Liver (tissue), 3 donors: ENCODE measurements at regions not wholly inside any gene's neighbourhood (a gene's known extent, or its start where the extent isn't known, plus 50 kb on each side); places are given as distances from the start of the nearest gene placed in this dataset.

Source experiments
- HNF4G ChIP-seq: IDR thresholded peaks from 2 replicates; pipeline ENCODE4 v1.6.1; 2016; ENCODE audit warnings: antibody characterized with exemption
- NR2F2 ChIP-seq: IDR thresholded peaks from 2 replicates; pipeline ENCODE4 v1.6.1; 2016; ENCODE audit warnings: antibody characterized with exemption
- RAD21 ChIP-seq, 2 donors: IDR thresholded peaks; 2 replicates each; pipeline ENCODE4 v1.6.1; 2016; ENCODE audit warnings: antibody characterized with exemption in 2 of 2, mild to moderate bottlenecking in 2 of 2
- RXRA ChIP-seq, 2 donors: IDR thresholded peaks; 2 replicates each; pipeline ENCODE4 v1.6.1; 2017 to 2018; ENCODE audit warnings: antibody characterized with exemption in 2 of 2, mild to moderate bottlenecking in 1 of 2
- TAF1 ChIP-seq: conservative IDR thresholded peaks from 2 replicates; pipeline ENCODE4 v1.6.1; 2016; ENCODE audit warnings: antibody characterized with exemption, mild to moderate bottlenecking
- TF ChIP-seq, protein P1 (sequence below): fragments of 150-350 bp; IDR thresholded peaks from 2 replicates; pipeline ENCODE4 v1.5.1; 2017; ENCODE audit warnings: improper control_type of control experiment, low read depth, low read length; ENCODE audit not compliant: missing input control
- TF ChIP-seq, protein P2 (sequence below): IDR thresholded peaks from 2 replicates; pipeline ENCODE4 v1.6.1; 2016; ENCODE audit warnings: antibody characterized with exemption, mild to moderate bottlenecking
- TF ChIP-seq, protein P3 (sequence below): IDR thresholded peaks from 2 replicates; pipeline ENCODE4 v1.6.1; 2016; ENCODE audit warnings: antibody characterized with exemption
- donor health status: healthy.
- donor health status: healthy.

DNA sequence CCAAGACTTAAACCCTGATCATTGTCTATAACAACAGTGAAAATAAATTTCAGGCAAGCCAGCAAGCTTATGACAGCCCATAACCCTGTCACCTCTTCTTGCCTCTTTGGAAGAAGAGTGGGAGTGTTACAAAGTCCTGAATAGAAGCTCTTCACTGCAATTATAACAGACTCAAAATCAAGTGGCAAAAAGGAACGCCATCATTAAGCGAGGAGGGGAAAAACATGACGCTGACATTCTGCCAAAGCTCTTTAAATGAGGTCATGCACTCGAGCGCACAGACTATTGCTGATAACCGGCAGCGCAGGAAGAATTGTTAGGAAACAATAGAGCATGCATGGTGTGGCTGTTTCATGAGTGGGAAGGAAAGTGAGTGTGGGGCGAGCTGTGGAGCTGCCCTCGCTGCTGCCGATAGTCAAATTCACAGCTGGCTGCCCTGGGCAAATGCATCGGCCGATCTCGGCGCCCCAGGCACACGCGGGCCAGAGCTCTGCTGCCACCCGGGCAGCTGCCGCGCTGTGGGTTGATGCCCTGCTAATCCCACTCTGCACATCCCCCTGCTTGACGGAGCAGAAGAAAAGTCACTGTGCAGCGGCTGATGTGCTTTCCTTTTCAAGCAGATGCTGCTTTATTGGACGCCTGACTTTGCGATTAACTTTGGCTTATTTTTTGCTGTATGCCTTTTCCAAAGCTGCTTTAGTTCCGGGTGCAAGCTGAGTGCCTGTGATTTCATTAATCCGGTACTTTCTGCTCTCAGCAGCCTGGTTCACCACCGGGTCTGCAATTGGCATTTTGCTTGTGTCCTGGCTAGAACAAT, 102.4 kb upstream of the ST6GALNAC5 start:
- TF ChIP-seq, protein P1, sequence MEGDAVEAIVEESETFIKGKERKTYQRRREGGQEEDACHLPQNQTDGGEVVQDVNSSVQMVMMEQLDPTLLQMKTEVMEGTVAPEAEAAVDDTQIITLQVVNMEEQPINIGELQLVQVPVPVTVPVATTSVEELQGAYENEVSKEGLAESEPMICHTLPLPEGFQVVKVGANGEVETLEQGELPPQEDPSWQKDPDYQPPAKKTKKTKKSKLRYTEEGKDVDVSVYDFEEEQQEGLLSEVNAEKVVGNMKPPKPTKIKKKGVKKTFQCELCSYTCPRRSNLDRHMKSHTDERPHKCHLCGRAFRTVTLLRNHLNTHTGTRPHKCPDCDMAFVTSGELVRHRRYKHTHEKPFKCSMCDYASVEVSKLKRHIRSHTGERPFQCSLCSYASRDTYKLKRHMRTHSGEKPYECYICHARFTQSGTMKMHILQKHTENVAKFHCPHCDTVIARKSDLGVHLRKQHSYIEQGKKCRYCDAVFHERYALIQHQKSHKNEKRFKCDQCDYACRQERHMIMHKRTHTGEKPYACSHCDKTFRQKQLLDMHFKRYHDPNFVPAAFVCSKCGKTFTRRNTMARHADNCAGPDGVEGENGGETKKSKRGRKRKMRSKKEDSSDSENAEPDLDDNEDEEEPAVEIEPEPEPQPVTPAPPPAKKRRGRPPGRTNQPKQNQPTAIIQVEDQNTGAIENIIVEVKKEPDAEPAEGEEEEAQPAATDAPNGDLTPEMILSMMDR: no peak
- no peak for TF ChIP-seq TAF1
- TF ChIP-seq, protein P2, sequence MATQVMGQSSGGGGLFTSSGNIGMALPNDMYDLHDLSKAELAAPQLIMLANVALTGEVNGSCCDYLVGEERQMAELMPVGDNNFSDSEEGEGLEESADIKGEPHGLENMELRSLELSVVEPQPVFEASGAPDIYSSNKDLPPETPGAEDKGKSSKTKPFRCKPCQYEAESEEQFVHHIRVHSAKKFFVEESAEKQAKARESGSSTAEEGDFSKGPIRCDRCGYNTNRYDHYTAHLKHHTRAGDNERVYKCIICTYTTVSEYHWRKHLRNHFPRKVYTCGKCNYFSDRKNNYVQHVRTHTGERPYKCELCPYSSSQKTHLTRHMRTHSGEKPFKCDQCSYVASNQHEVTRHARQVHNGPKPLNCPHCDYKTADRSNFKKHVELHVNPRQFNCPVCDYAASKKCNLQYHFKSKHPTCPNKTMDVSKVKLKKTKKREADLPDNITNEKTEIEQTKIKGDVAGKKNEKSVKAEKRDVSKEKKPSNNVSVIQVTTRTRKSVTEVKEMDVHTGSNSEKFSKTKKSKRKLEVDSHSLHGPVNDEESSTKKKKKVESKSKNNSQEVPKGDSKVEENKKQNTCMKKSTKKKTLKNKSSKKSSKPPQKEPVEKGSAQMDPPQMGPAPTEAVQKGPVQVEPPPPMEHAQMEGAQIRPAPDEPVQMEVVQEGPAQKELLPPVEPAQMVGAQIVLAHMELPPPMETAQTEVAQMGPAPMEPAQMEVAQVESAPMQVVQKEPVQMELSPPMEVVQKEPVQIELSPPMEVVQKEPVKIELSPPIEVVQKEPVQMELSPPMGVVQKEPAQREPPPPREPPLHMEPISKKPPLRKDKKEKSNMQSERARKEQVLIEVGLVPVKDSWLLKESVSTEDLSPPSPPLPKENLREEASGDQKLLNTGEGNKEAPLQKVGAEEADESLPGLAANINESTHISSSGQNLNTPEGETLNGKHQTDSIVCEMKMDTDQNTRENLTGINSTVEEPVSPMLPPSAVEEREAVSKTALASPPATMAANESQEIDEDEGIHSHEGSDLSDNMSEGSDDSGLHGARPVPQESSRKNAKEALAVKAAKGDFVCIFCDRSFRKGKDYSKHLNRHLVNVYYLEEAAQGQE: no peak
- TF ChIP-seq RAD21 (IDR thresholded peaks at IDR 0.05): no peak
- TF ChIP-seq RXRA (IDR thresholded peaks at IDR 0.05): no peak
- no peak for TF ChIP-seq HNF4G
- TF ChIP-seq NR2F2: no peak
- TF ChIP-seq, protein P3, sequence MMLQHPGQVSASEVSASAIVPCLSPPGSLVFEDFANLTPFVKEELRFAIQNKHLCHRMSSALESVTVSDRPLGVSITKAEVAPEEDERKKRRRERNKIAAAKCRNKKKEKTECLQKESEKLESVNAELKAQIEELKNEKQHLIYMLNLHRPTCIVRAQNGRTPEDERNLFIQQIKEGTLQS: no peak
